Endothelial cell of umbilical vein (primary cell): ENCODE measurements at regions not wholly inside any gene's neighbourhood (a gene's known extent, or its start where the extent isn't known, plus 50 kb on each side); places are given as distances from the start of the nearest gene placed in this dataset.

Experiments
- EZH2 ChIP-seq: IDR thresholded peaks from 2 replicates; pipeline ENCODE4 v1.6.1; 2012; ENCODE audit warnings: borderline replicate concordance, low read depth, mild to moderate bottlenecking, moderate library complexity, low read length, inconsistent platforms; ENCODE audit not compliant: severe bottlenecking
- GATA2 ChIP-seq: IDR thresholded peaks from 2 replicates; pipeline ENCODE4 v1.7.0; 2011; ENCODE audit warnings: low read depth, mild to moderate bottlenecking, moderate library complexity, mixed read lengths, low read length; ENCODE audit not compliant: insufficient read length, insufficient read depth
- POLR2A ChIP-seq: IDR thresholded peaks from 2 replicates; pipeline ENCODE4 v1.6.1; 2012; ENCODE audit warnings: low read depth, mild to moderate bottlenecking, control low read depth, low read length
- TF ChIP-seq, protein P1 (sequence below), 2 donors: IDR thresholded peaks; 1 replicate in 1 of 2; 2 replicates in 1 of 2; pipeline ENCODE4 v1.5.1; 2011; ENCODE audit warnings: low read length in 2 of 2, mild to moderate bottlenecking in 2 of 2, moderate library complexity in 2 of 2, control low read depth in 1 of 2, inconsistent platforms in 1 of 2, low read depth in 1 of 2; ENCODE audit not compliant: insufficient read depth in 1 of 2; ENCODE audit errors: extremely low read depth in 1 of 2

DNA sequence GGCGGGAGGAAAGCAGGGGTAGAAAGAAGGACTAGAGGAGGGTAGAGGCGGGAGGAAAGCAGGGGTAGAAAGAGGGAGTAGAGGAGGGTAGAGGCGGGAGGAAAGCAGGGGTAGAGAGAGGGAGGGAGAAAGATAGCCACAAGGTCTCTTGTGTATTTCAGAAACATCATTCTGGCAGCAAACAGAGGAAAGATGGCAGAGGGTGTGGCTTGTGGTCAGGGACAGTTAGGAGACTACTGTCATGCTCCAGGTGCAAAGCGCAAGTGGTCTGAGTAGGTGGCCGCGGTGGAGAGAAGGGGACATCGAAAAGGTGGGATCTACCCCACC is 82.4 kb upstream of the TAF1B start:
- TF ChIP-seq GATA2 (no peak), EZH2 (no peak), POLR2A (no peak)
- TF ChIP-seq, protein P1, sequence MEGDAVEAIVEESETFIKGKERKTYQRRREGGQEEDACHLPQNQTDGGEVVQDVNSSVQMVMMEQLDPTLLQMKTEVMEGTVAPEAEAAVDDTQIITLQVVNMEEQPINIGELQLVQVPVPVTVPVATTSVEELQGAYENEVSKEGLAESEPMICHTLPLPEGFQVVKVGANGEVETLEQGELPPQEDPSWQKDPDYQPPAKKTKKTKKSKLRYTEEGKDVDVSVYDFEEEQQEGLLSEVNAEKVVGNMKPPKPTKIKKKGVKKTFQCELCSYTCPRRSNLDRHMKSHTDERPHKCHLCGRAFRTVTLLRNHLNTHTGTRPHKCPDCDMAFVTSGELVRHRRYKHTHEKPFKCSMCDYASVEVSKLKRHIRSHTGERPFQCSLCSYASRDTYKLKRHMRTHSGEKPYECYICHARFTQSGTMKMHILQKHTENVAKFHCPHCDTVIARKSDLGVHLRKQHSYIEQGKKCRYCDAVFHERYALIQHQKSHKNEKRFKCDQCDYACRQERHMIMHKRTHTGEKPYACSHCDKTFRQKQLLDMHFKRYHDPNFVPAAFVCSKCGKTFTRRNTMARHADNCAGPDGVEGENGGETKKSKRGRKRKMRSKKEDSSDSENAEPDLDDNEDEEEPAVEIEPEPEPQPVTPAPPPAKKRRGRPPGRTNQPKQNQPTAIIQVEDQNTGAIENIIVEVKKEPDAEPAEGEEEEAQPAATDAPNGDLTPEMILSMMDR (IDR thresholded peaks at IDR 0.05; ENCODE audit: extremely low read depth in 1 of 2, insufficient read depth in 1 of 2, low read depth in 1 of 2, low read length in 2 of 2): no peak
